ENCODE measurements at regions not wholly inside any gene's neighbourhood (a gene's known extent, or its start where the extent isn't known, plus 50 kb on each side); places are given as distances from the start of the nearest gene placed in this dataset.

DNA sequence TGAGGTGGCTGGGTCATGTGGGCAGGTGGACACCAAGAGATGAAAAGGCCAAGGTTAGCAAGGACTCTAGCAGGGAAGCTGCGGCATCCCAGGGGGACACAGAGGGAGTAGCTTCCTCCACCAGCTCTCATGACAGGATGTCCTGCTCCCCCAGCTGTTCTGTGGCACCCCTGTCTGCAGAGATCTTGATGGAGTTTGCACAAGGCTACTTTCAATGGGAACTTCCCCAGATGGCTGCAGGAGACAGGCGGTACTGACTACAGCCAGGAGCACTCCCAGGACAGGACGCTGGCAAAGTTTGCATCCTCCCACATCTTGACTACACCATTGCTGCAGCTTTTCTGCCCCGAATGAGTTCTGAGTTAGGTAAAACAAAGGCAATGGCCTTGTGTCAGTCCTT lies 312.8 kb downstream of the TLE4 start:
- Histone ChIP-seq H4K20me1 (ENCODE audit: control insufficient read depth, extremely low read depth, insufficient read depth, low read length) (no peaks in the 10 kb centered on the region), H3K79me2 (ENCODE audit: control insufficient read depth, insufficient read depth, low read length) (no peaks in the 10 kb centered on the region), H3K27me3 (ENCODE audit: control insufficient read depth, extremely low read depth, insufficient read depth, low read length) (no peaks in the 10 kb centered on the region), H2AFZ (ENCODE audit: control insufficient read depth, low read length) (no peak overlapping the region), H3K4me1 (ENCODE audit: control insufficient read depth, extremely low read depth, insufficient read depth, low read length) (no peaks in the 10 kb centered on the region), H3K36me3 (ENCODE audit: control insufficient read depth in 2 of 2, extremely low read depth in 1 of 2, insufficient read depth in 2 of 2, low read length in 2 of 2) (no peaks in the 10 kb centered on the region), H3K9ac (ENCODE audit: control insufficient read depth, extremely low read depth, insufficient read depth, low read length) (no peak overlapping the region), H3K9me1 (ENCODE audit: control insufficient read depth, extremely low read depth, insufficient read depth, low read length) (no peaks in the 10 kb centered on the region), H3K9me3 (ENCODE audit: control insufficient read depth, low read depth, low read length) (no peaks in the 10 kb centered on the region), H3K4me3 (ENCODE audit: control insufficient read depth in 2 of 3, extremely low read depth in 1 of 3, insufficient read depth in 2 of 3, low read depth in 1 of 3, low read length in 3 of 3) (no peak overlapping the region), H3K27ac (ENCODE audit: control insufficient read depth, insufficient read depth, low read length) (no peak overlapping the region), H3K4me2 (ENCODE audit: control insufficient read depth, extremely low read depth, insufficient read depth, low read depth, low read length) (no peak overlapping the region)
- FAIRE-seq, result no peak
- DNase-seq (ENCODE audit: low read depth, low spot score), result no peak
- dilution Hi-C loops (cut with MboI; ENCODE audit: extremely low pct_ligation_motif_present, low sequenced_read_pairs), result no loop called here
- no peak for TF ChIP-seq EZH2 (IDR thresholded peaks at IDR 0.05; ENCODE audit: low read length)
- TF ChIP-seq, protein P1, sequence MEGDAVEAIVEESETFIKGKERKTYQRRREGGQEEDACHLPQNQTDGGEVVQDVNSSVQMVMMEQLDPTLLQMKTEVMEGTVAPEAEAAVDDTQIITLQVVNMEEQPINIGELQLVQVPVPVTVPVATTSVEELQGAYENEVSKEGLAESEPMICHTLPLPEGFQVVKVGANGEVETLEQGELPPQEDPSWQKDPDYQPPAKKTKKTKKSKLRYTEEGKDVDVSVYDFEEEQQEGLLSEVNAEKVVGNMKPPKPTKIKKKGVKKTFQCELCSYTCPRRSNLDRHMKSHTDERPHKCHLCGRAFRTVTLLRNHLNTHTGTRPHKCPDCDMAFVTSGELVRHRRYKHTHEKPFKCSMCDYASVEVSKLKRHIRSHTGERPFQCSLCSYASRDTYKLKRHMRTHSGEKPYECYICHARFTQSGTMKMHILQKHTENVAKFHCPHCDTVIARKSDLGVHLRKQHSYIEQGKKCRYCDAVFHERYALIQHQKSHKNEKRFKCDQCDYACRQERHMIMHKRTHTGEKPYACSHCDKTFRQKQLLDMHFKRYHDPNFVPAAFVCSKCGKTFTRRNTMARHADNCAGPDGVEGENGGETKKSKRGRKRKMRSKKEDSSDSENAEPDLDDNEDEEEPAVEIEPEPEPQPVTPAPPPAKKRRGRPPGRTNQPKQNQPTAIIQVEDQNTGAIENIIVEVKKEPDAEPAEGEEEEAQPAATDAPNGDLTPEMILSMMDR (optimal IDR thresholded peaks at IDR 0.05 in 1 of 3, IDR thresholded peaks at IDR 0.05 in 1 of 3, conservative IDR thresholded peaks at IDR 0.05 in 1 of 3; ENCODE audit: extremely low read depth in 1 of 3, insufficient read depth in 2 of 3, low read length in 3 of 3), result no peak

DNA sequence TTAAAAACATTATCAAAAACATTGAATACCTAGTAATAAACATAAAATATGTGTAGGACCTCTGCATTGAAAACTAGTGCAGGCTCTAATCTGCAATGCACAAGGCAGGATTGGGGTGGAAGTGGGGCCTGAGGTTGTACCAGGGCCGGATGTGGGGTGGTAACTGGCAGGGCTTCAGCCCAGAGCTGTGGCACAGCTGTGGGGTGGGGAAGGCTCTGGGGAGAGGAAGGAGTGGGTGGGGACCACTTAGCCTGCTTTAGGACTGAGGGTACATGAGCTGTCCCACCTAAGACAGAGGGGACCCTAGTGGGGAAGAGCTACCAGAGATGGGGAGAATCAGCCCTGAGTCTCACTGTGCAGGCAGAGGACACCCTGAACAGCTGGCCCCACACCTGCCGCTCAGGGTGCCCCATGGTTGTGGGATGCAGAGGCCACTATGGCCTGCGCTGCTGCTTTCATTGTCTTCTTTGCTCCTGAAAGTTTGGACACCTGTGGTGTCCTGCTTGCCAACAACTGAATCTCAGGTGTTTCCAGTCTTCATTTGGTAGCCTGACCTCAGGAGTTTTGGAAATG lies 311.4 kb downstream of the TLE4 start:
- H2AFZ ChIP-seq (ENCODE audit: control insufficient read depth, low read length), result no peak overlapping the region
- FAIRE-seq (no peak), DNase-seq (ENCODE audit: low read depth, low spot score) (no peak)
- no peak overlapping the region for H3K9ac ChIP-seq (ENCODE audit: control insufficient read depth, extremely low read depth, insufficient read depth, low read length)
- no peaks in the 10 kb centered on the region for H3K4me1 ChIP-seq (ENCODE audit: control insufficient read depth, extremely low read depth, insufficient read depth, low read length)
- H3K4me3 ChIP-seq (ENCODE audit: control insufficient read depth in 2 of 3, extremely low read depth in 1 of 3, insufficient read depth in 2 of 3, low read depth in 1 of 3, low read length in 3 of 3), result no peak overlapping the region
- TF ChIP-seq, protein P1 (optimal IDR thresholded peaks at IDR 0.05 in 1 of 3, IDR thresholded peaks at IDR 0.05 in 1 of 3, conservative IDR thresholded peaks at IDR 0.05 in 1 of 3; ENCODE audit: extremely low read depth in 1 of 3, insufficient read depth in 2 of 3, low read length in 3 of 3), result no peak
- no peak for TF ChIP-seq EZH2 (IDR thresholded peaks at IDR 0.05; ENCODE audit: low read length)
- no peaks in the 10 kb centered on the region for H4K20me1 ChIP-seq (ENCODE audit: control insufficient read depth, extremely low read depth, insufficient read depth, low read length)
- H3K27ac ChIP-seq (ENCODE audit: control insufficient read depth, insufficient read depth, low read length), result no peak overlapping the region
- dilution Hi-C loops (cut with MboI; ENCODE audit: extremely low pct_ligation_motif_present, low sequenced_read_pairs), result no loop called here
- no peaks in the 10 kb centered on the region for H3K79me2 ChIP-seq (ENCODE audit: control insufficient read depth, insufficient read depth, low read length)
- H3K27me3 ChIP-seq (ENCODE audit: control insufficient read depth, extremely low read depth, insufficient read depth, low read length), result no peaks in the 10 kb centered on the region
- no peaks in the 10 kb centered on the region for H3K36me3 ChIP-seq (ENCODE audit: control insufficient read depth in 2 of 2, extremely low read depth in 1 of 2, insufficient read depth in 2 of 2, low read length in 2 of 2)
- H3K9me1 ChIP-seq (ENCODE audit: control insufficient read depth, extremely low read depth, insufficient read depth, low read length), result no peaks in the 10 kb centered on the region
- no peaks in the 10 kb centered on the region for H3K9me3 ChIP-seq (ENCODE audit: control insufficient read depth, low read depth, low read length)
- H3K4me2 ChIP-seq (ENCODE audit: control insufficient read depth, extremely low read depth, insufficient read depth, low read depth, low read length), result no peak overlapping the region
